Muscle layer of colon (tissue), 2 donors: ENCODE measurements at regions not wholly inside any gene's neighbourhood (a gene's known extent, or its start where the extent isn't known, plus 50 kb on each side); places are given as distances from the start of the nearest gene placed in this dataset.
"Not testable (repeated sequence)": the region's sequence is repeated elsewhere in the genome, so short reads cannot be mapped to it uniquely, and the experiment has no call there.

ENCODE experiments used
- H3K27ac ChIP-seq: one replicate; pipeline ENCODE4 v1.7.0; 2013; ENCODE audit warnings: low read depth, mild to moderate bottlenecking, low read length, moderate library complexity
- H3K27me3 ChIP-seq, 2 donors: one replicate each; pipeline ENCODE4 v1.7.0; 2013; ENCODE audit warnings: low read length in 2 of 2, mild to moderate bottlenecking in 2 of 2; ENCODE audit not compliant: insufficient read depth in 2 of 2, control insufficient read depth in 1 of 2
- H3K36me3 ChIP-seq: one replicate; pipeline ENCODE4 v1.7.0; 2013; ENCODE audit warnings: mild to moderate bottlenecking, low read length; ENCODE audit not compliant: insufficient read depth
- H3K4me1 ChIP-seq: one replicate; pipeline ENCODE4 v1.7.0; 2013; ENCODE audit warnings: mild to moderate bottlenecking, low read length; ENCODE audit not compliant: insufficient read depth
- H3K4me3 ChIP-seq, 2 donors: one replicate each; pipeline ENCODE4 v1.7.0; 2013; ENCODE audit warnings: low read length in 2 of 2, low read depth in 1 of 2, mild to moderate bottlenecking in 1 of 2, moderate library complexity in 1 of 2
- H3K9ac ChIP-seq: one replicate; pipeline ENCODE4 v1.7.0; 2013; ENCODE audit warnings: low read length
- H3K9me3 ChIP-seq: one replicate; pipeline ENCODE4 v1.7.0; 2013; ENCODE audit warnings: mild to moderate bottlenecking, low read length
- donor health status: abdominal sarcoma.
- donor health status: Adenocarcinoma of cecum.

- H3K9ac ChIP-seq, H3K27me3 ChIP-seq, H3K9me3 ChIP-seq, H3K4me1 ChIP-seq, H3K4me3 ChIP-seq, H3K36me3 ChIP-seq, H3K27ac ChIP-seq: not testable (repeated sequence)
Measured at GRCh38 chr7:68887116-68887515, 711.2 kb upstream of the AUTS2 start.

- Histone ChIP-seq H3K36me3 (no peaks in the 10 kb centered on the region), H3K9ac (no peak overlapping the region), H3K9me3 (no peaks in the 10 kb centered on the region), H3K4me3 (no peak overlapping the region), H3K27me3 (no peaks in the 10 kb centered on the region), H3K4me1 (no peaks in the 10 kb centered on the region), H3K27ac (no peak overlapping the region)
Measured at GRCh38 chr7:68888971-68889385, 709.3 kb upstream of the AUTS2 start.

- H3K4me1 ChIP-seq, result no peaks in the 10 kb centered on the region
- H3K36me3 ChIP-seq, result no peaks in the 10 kb centered on the region
- H3K9ac ChIP-seq, result no peak overlapping the region
- H3K4me3 ChIP-seq, result no peak overlapping the region
- no peaks in the 10 kb centered on the region for H3K9me3 ChIP-seq
- H3K27me3 ChIP-seq, result no peaks in the 10 kb centered on the region
- no peak overlapping the region for H3K27ac ChIP-seq
Measured at GRCh38 chr7:68892236-68892635, 706.0 kb upstream of the AUTS2 start.

GRCh38 chr7:68893411-68893810, 704.9 kb upstream of the AUTS2 start:
- no peaks in the 10 kb centered on the region for H3K4me1 ChIP-seq
- H3K4me3 ChIP-seq, result no peak overlapping the region

GRCh38 chr7:68899156-68899555, 699.1 kb upstream of the AUTS2 start:
- H3K27me3 ChIP-seq, H3K4me1 ChIP-seq, H3K27ac ChIP-seq, H3K9me3 ChIP-seq, H3K36me3 ChIP-seq, H3K9ac ChIP-seq, H3K4me3 ChIP-seq: not testable (repeated sequence)

More at GRCh38 chr7:68893411-68893810, 704.9 kb upstream of the AUTS2 start:
- Histone ChIP-seq H3K9me3 (no peaks in the 10 kb centered on the region), H3K9ac (no peak overlapping the region), H3K27me3 (no peaks in the 10 kb centered on the region), H3K36me3 (no peaks in the 10 kb centered on the region), H3K27ac (no peak overlapping the region)

- H3K27ac ChIP-seq, result no peak overlapping the region
- no peaks in the 10 kb centered on the region for H3K9me3 ChIP-seq
Measured at GRCh38 chr7:68900096-68900495, 698.2 kb upstream of the AUTS2 start.

GRCh38 chr7:68904630-68905029, 693.6 kb upstream of the AUTS2 start:
- Histone ChIP-seq H3K9ac (no peak overlapping the region), H3K36me3 (no peaks in the 10 kb centered on the region), H3K4me3 (no peak overlapping the region), H3K27me3 (no peaks in the 10 kb centered on the region), H3K9me3 (no peaks in the 10 kb centered on the region), H3K27ac (no peak overlapping the region), H3K4me1 (no peaks in the 10 kb centered on the region)

More at GRCh38 chr7:68900096-68900495, 698.2 kb upstream of the AUTS2 start:
- Histone ChIP-seq H3K9ac (no peak overlapping the region), H3K27me3 (no peaks in the 10 kb centered on the region), H3K4me1 (no peaks in the 10 kb centered on the region), H3K4me3 (no peak overlapping the region), H3K36me3 (no peaks in the 10 kb centered on the region)

GRCh38 chr7:68911754-68912153, 686.5 kb upstream of the AUTS2 start:
- H3K4me1 ChIP-seq, result no peaks in the 10 kb centered on the region
- H3K9me3 ChIP-seq, result no peaks in the 10 kb centered on the region
- no peak overlapping the region for H3K9ac ChIP-seq
- H3K27me3 ChIP-seq, result no peaks in the 10 kb centered on the region
- H3K27ac ChIP-seq, result no peak overlapping the region
- H3K4me3 ChIP-seq, result no peak overlapping the region
- H3K36me3 ChIP-seq, result no peaks in the 10 kb centered on the region

GRCh38 chr7:68914006-68914405, 684.3 kb upstream of the AUTS2 start:
- Histone ChIP-seq H3K27ac (no peak overlapping the region), H3K4me3 (no peak overlapping the region), H3K27me3 (no peaks in the 10 kb centered on the region), H3K9me3 (no peaks in the 10 kb centered on the region), H3K9ac (no peak overlapping the region), H3K4me1 (no peaks in the 10 kb centered on the region), H3K36me3 (no peaks in the 10 kb centered on the region)

- Histone ChIP-seq H3K27me3 (no peaks in the 10 kb centered on the region), H3K36me3 (no peaks in the 10 kb centered on the region), H3K9ac (no peak overlapping the region), H3K4me1 (no peaks in the 10 kb centered on the region), H3K9me3 (no peaks in the 10 kb centered on the region), H3K4me3 (no peak overlapping the region), H3K27ac (no peak overlapping the region)
Measured at GRCh38 chr7:68917041-68917651, 681.1 kb upstream of the AUTS2 start.

- H3K4me3 ChIP-seq, result no peak overlapping the region
- H3K27me3 ChIP-seq, result no peaks in the 10 kb centered on the region
- no peaks in the 10 kb centered on the region for H3K9me3 ChIP-seq
- H3K4me1 ChIP-seq, result no peaks in the 10 kb centered on the region
- no peak overlapping the region for H3K27ac ChIP-seq
- no peak overlapping the region for H3K9ac ChIP-seq
- H3K36me3 ChIP-seq, result no peaks in the 10 kb centered on the region
Measured at GRCh38 chr7:68918621-68919020, 679.7 kb upstream of the AUTS2 start.

GRCh38 chr7:68922850-68923249, 675.4 kb upstream of the AUTS2 start:
- H3K4me1 ChIP-seq, result no peaks in the 10 kb centered on the region
- H3K4me3 ChIP-seq, result no peak overlapping the region
- no peaks in the 10 kb centered on the region for H3K9me3 ChIP-seq
- H3K27ac ChIP-seq, result no peak overlapping the region
- no peaks in the 10 kb centered on the region for H3K27me3 ChIP-seq
- H3K9ac ChIP-seq, result no peak overlapping the region
- no peaks in the 10 kb centered on the region for H3K36me3 ChIP-seq
